ENCODE measurements at regions not wholly inside any gene's neighbourhood (a gene's known extent, or its start where the extent isn't known, plus 50 kb on each side); places are given as distances from the start of the nearest gene placed in this dataset.

GRCh38 chr20:60086821-60087562 is 128.8 kb downstream of the CDH26 start:
- no peak for TF ChIP-seq CTCF (IDR thresholded peaks at IDR 0.05; ENCODE audit: control extremely low read depth, extremely low read depth)
- H3K4me3 ChIP-seq = no peak overlapping the region
- no peak for ATAC-seq (ENCODE audit: insufficient read depth, low FRiP score)
- peaks cover 0 to 29% (median 6%) of the 10 kb centered on the region in 5 donors for H3K4me1 ChIP-seq (ENCODE audit: control insufficient read depth in 5 of 5, insufficient read depth in 5 of 5, low read length in 5 of 5)
- H3K27me3 ChIP-seq (ENCODE audit: control insufficient read depth in 3 of 3, insufficient read depth in 3 of 3, low read length in 2 of 3) = peaks cover 4 to 13% (median 6%) of the 10 kb centered on the region in 3 donors
- 26 to 37% methylated on average over 26 to 30 of the region's 30 CpGs for whole genome bisulfite sequencing, 2 donors
- no peaks in the 10 kb centered on the region for H3K36me3 ChIP-seq (ENCODE audit: control insufficient read depth in 4 of 4, insufficient read depth in 4 of 4, low read length in 4 of 4)
- H3K9me3 ChIP-seq (ENCODE audit: control insufficient read depth in 4 of 4, insufficient read depth in 3 of 4, low read length in 3 of 4) = peaks cover 0 to 3% (median 0%) of the 10 kb centered on the region in 4 donors
- no peak overlapping the region for H3K9ac ChIP-seq (ENCODE audit: insufficient read depth in 1 of 2, low read length in 2 of 2)
- H3K27ac ChIP-seq (ENCODE audit: low read depth in 1 of 2, low read length in 1 of 2) = no peak overlapping the region
- DNase-seq = no peak

- Histone ChIP-seq H3K27me3 (ENCODE audit: control insufficient read depth in 3 of 3, insufficient read depth in 3 of 3, low read length in 2 of 3) (peaks cover 4 to 13% (median 6%) of the 10 kb centered on the region in 3 donors), H3K36me3 (ENCODE audit: control insufficient read depth in 4 of 4, insufficient read depth in 4 of 4, low read length in 4 of 4) (no peaks in the 10 kb centered on the region), H3K9ac (ENCODE audit: insufficient read depth in 1 of 2, low read length in 2 of 2) (no peak overlapping the region), H3K9me3 (ENCODE audit: control insufficient read depth in 4 of 4, insufficient read depth in 3 of 4, low read length in 3 of 4) (peaks cover 0 to 3% (median 1%) of the 10 kb centered on the region in 4 donors), H3K4me1 (ENCODE audit: control insufficient read depth in 5 of 5, insufficient read depth in 5 of 5, low read length in 5 of 5) (peaks cover 0 to 29% (median 6%) of the 10 kb centered on the region in 5 donors), H3K27ac (ENCODE audit: low read depth in 1 of 2, low read length in 1 of 2) (no peak overlapping the region), H3K4me3 (no peak overlapping the region)
- TF ChIP-seq CTCF (IDR thresholded peaks at IDR 0.05; ENCODE audit: control extremely low read depth, extremely low read depth) = no peak
- peak in 1 of 3 donors; percentile 59 for DNase-seq
- ATAC-seq (ENCODE audit: insufficient read depth, low FRiP score) = no peak
- WGBS, 2 donors = 4 to 8% methylated on average over 47 to 60 of the region's 60 CpGs
Measured at GRCh38 chr20:60087563-60088105, 129.4 kb downstream of the CDH26 start.

- Histone ChIP-seq H3K36me3 (ENCODE audit: control insufficient read depth in 4 of 4, insufficient read depth in 4 of 4, low read length in 4 of 4) (no peaks in the 10 kb centered on the region), H3K27me3 (ENCODE audit: control insufficient read depth in 3 of 3, insufficient read depth in 3 of 3, low read length in 2 of 3) (peaks cover 4 to 13% (median 6%) of the 10 kb centered on the region in 3 donors)
- no peak for TF ChIP-seq CTCF (IDR thresholded peaks at IDR 0.05; ENCODE audit: control extremely low read depth, extremely low read depth)
Measured at GRCh38 chr20:60088236-60088635, 130.0 kb downstream of the CDH26 start.

More at GRCh38 chr20:60088236-60088635, 130.0 kb downstream of the CDH26 start:
- ATAC-seq (ENCODE audit: insufficient read depth, low FRiP score) (no peak), DNase-seq (no peak)
- Histone ChIP-seq H3K9me3 (ENCODE audit: control insufficient read depth in 4 of 4, insufficient read depth in 3 of 4, low read length in 3 of 4) (peaks cover 0 to 3% (median 1%) of the 10 kb centered on the region in 4 donors), H3K4me1 (ENCODE audit: control insufficient read depth in 5 of 5, insufficient read depth in 5 of 5, low read length in 5 of 5) (peaks cover 0 to 29% (median 6%) of the 10 kb centered on the region in 5 donors), H3K9ac (ENCODE audit: insufficient read depth in 1 of 2, low read length in 2 of 2) (no peak overlapping the region), H3K4me3 (no peak overlapping the region), H3K27ac (ENCODE audit: low read depth in 1 of 2, low read length in 1 of 2) (no peak overlapping the region)
- 93 to 94% methylated on average over 8 to 10 of the region's 10 CpGs for WGBS, 2 donors

All from lung (tissue), 11 donors.